IPS DF 6.9 (cell line): ENCODE measurements at regions not wholly inside any gene's neighbourhood (a gene's known extent, or its start where the extent isn't known, plus 50 kb on each side); places are given as distances from the start of the nearest gene placed in this dataset.

Experiments used
- DNase-seq: peaks from one replicate; pipeline ENCODE4 v3.0.0-alpha.2; 2013; ENCODE audit warnings: low read depth, low spot score
- H3K27ac ChIP-seq: one replicate; pipeline ENCODE4 v1.5.1; 2013; ENCODE audit warnings: low read length, control low read depth
- H3K27me3 ChIP-seq: 2 replicates; pipeline ENCODE4 v1.6.1; 2013; ENCODE audit warnings: mild to moderate bottlenecking, low read length; ENCODE audit not compliant: control insufficient read depth, insufficient read depth
- H3K36me3 ChIP-seq: 2 replicates; pipeline ENCODE4 v1.6.1; 2013; ENCODE audit warnings: low read length; ENCODE audit not compliant: control insufficient read depth, insufficient read depth
- H3K4me1 ChIP-seq: 2 replicates; pipeline ENCODE4 v1.6.1; 2013; ENCODE audit warnings: low read length; ENCODE audit not compliant: control insufficient read depth, insufficient read depth
- H3K4me3 ChIP-seq: 2 replicates; pipeline ENCODE4 v1.5.1; 2013; ENCODE audit warnings: mild to moderate bottlenecking, low read length
- H3K9me3 ChIP-seq: 2 replicates; pipeline ENCODE4 v1.6.1; 2013; ENCODE audit warnings: low read length, inconsistent platforms; ENCODE audit not compliant: control insufficient read depth, insufficient read depth
- WGBS: extraction: QIAGEN DNeasy Blood & Tissue Kit; methylation state at CpG from one replicate; pipeline ENCODE4 v1.1.7; 2013; ENCODE audit warnings: mixed read lengths, missing lambda C conversion rate; ENCODE audit not compliant: insufficient read length, insufficient coverage; 5-methylcytosine and 5-hydroxymethylcytosine counted together

GRCh38 chr4:72974694-72975487, 94.6 kb downstream of the COX18 start:
- no CpG with 5 or more reads among the region's 8 CpGs for WGBS
- Histone ChIP-seq H3K36me3 (no peaks in the 10 kb centered on the region), H3K9me3 (no peaks in the 10 kb centered on the region), H3K4me1 (no peaks in the 10 kb centered on the region), H3K27ac (no peak overlapping the region), H3K4me3 (no peak overlapping the region), H3K27me3 (no peaks in the 10 kb centered on the region)
- no peak for DNase-seq

- H3K4me3 ChIP-seq: no peak overlapping the region
Measured at GRCh38 chr4:72971572-72971971, 97.9 kb downstream of the COX18 start.

GRCh38 chr4:72970756-72971155, 98.8 kb downstream of the COX18 start:
- H3K4me3 ChIP-seq: no peak overlapping the region
- H3K9me3 ChIP-seq: no peaks in the 10 kb centered on the region
- H3K27me3 ChIP-seq: no peaks in the 10 kb centered on the region
- H3K36me3 ChIP-seq: no peaks in the 10 kb centered on the region
- no CpG with 5 or more reads among the region's 2 CpGs for WGBS
- no peak for DNase-seq
- H3K4me1 ChIP-seq: no peaks in the 10 kb centered on the region
- no peak overlapping the region for H3K27ac ChIP-seq

More at GRCh38 chr4:72971572-72971971, 97.9 kb downstream of the COX18 start:
- Histone ChIP-seq H3K27me3 (no peaks in the 10 kb centered on the region), H3K9me3 (no peaks in the 10 kb centered on the region), H3K36me3 (no peaks in the 10 kb centered on the region), H3K4me1 (no peaks in the 10 kb centered on the region), H3K27ac (no peak overlapping the region)
- no CpG with 5 or more reads among the region's 3 CpGs for WGBS
- no peak for DNase-seq

GRCh38 chr4:72969976-72970375, 99.5 kb downstream of the COX18 start:
- no CpG with 5 or more reads among the region's 1 CpG for WGBS
- Histone ChIP-seq H3K4me1 (no peaks in the 10 kb centered on the region), H3K27me3 (no peaks in the 10 kb centered on the region), H3K36me3 (no peaks in the 10 kb centered on the region), H3K9me3 (no peaks in the 10 kb centered on the region), H3K4me3 (no peak overlapping the region), H3K27ac (no peak overlapping the region)
- no peak for DNase-seq

- Histone ChIP-seq H3K4me3 (no peak overlapping the region), H3K27me3 (no peaks in the 10 kb centered on the region), H3K27ac (no peak overlapping the region), H3K9me3 (no peaks in the 10 kb centered on the region), H3K36me3 (no peaks in the 10 kb centered on the region), H3K4me1 (no peaks in the 10 kb centered on the region)
- no CpG with 5 or more reads among the region's 1 CpG for WGBS
- no peak for DNase-seq
Measured at GRCh38 chr4:72966652-72967051, 102.9 kb downstream of the COX18 start.

- WGBS: no CpG with 5 or more reads among the region's 2 CpGs
Measured at GRCh38 chr4:72959411-72959810, 110.1 kb downstream of the COX18 start.

GRCh38 chr4:72954811-72955210, 114.7 kb downstream of the COX18 start:
- DNase-seq: no peak
- Histone ChIP-seq H3K27me3 (no peaks in the 10 kb centered on the region), H3K4me3 (no peak overlapping the region), H3K36me3 (no peaks in the 10 kb centered on the region), H3K27ac (no peak overlapping the region), H3K4me1 (no peaks in the 10 kb centered on the region), H3K9me3 (no peaks in the 10 kb centered on the region)
- no CpG with 5 or more reads among the region's 2 CpGs for WGBS

More at GRCh38 chr4:72959411-72959810, 110.1 kb downstream of the COX18 start:
- H3K4me1 ChIP-seq: no peaks in the 10 kb centered on the region
- no peaks in the 10 kb centered on the region for H3K9me3 ChIP-seq
- H3K36me3 ChIP-seq: no peaks in the 10 kb centered on the region
- no peak overlapping the region for H3K27ac ChIP-seq
- no peaks in the 10 kb centered on the region for H3K27me3 ChIP-seq
- DNase-seq: no peak
- no peak overlapping the region for H3K4me3 ChIP-seq

GRCh38 chr4:72953571-72953970, 115.9 kb downstream of the COX18 start:
- Histone ChIP-seq H3K9me3 (no peaks in the 10 kb centered on the region), H3K27me3 (no peaks in the 10 kb centered on the region), H3K4me1 (no peaks in the 10 kb centered on the region), H3K36me3 (no peaks in the 10 kb centered on the region), H3K4me3 (no peak overlapping the region), H3K27ac (no peak overlapping the region)
- DNase-seq: no peak
- WGBS: no CpG with 5 or more reads among the region's 1 CpG

GRCh38 chr4:72951628-72952027, 117.9 kb downstream of the COX18 start:
- Histone ChIP-seq H3K4me3 (no peak overlapping the region), H3K27me3 (no peaks in the 10 kb centered on the region), H3K27ac (no peak overlapping the region), H3K9me3 (no peaks in the 10 kb centered on the region), H3K4me1 (no peaks in the 10 kb centered on the region), H3K36me3 (no peaks in the 10 kb centered on the region)
- no CpG with 5 or more reads among the region's 2 CpGs for WGBS
- no peak for DNase-seq

- Histone ChIP-seq H3K9me3 (no peaks in the 10 kb centered on the region), H3K36me3 (no peaks in the 10 kb centered on the region), H3K27ac (no peak overlapping the region), H3K4me3 (no peak overlapping the region), H3K4me1 (no peaks in the 10 kb centered on the region), H3K27me3 (no peaks in the 10 kb centered on the region)
- no peak for DNase-seq
- no CpG with 5 or more reads among the region's 1 CpG for WGBS
Measured at GRCh38 chr4:72951147-72951546, 118.4 kb downstream of the COX18 start.

- 0 out of 2 replicates have a peak, but pooled peaks cover 2% of the 10 kb centered on the region for H3K4me1 ChIP-seq
- H3K27me3 ChIP-seq: no peaks in the 10 kb centered on the region
- DNase-seq: no peak
- no peaks in the 10 kb centered on the region for H3K36me3 ChIP-seq
- no peak overlapping the region for H3K4me3 ChIP-seq
- H3K27ac ChIP-seq: no peak overlapping the region
- H3K9me3 ChIP-seq: no peaks in the 10 kb centered on the region
- WGBS: no CpG with 5 or more reads among the region's 1 CpG
Measured at GRCh38 chr4:72948080-72948479, 121.4 kb downstream of the COX18 start.
